Spinal cord (tissue), 9 donors: ENCODE measurements at regions not wholly inside any gene's neighbourhood (a gene's known extent, or its start where the extent isn't known, plus 50 kb on each side); places are given as distances from the start of the nearest gene placed in this dataset.

Experiments
- DNase-seq, 6 donors: peaks; one replicate each; pipeline versions ENCODE4 v3.0.0 to v3.0.0-alpha.2; 2013 to 2015; ENCODE audit warnings: low spot score in 6 of 6, low read depth in 4 of 6
- H3K27ac ChIP-seq: one replicate; pipeline ENCODE4 v1.5.1; 2013; ENCODE audit warnings: low read depth, low read length, control low read depth
- H3K27me3 ChIP-seq: one replicate; pipeline ENCODE4 v1.6.1; 2013; ENCODE audit warnings: low read length; ENCODE audit not compliant: control insufficient read depth, insufficient read depth
- H3K36me3 ChIP-seq: one replicate; pipeline ENCODE4 v1.6.1; 2013; ENCODE audit warnings: low read length; ENCODE audit not compliant: control insufficient read depth, insufficient read depth
- H3K4me1 ChIP-seq: one replicate; pipeline ENCODE4 v1.6.1; 2013; ENCODE audit warnings: low read length; ENCODE audit not compliant: control insufficient read depth, insufficient read depth
- H3K4me3 ChIP-seq: one replicate; pipeline ENCODE4 v1.5.1; 2013; ENCODE audit warnings: low read depth, low read length, control low read depth
- H3K9me3 ChIP-seq: one replicate; pipeline ENCODE4 v1.6.1; 2013; ENCODE audit warnings: low read length; ENCODE audit not compliant: control insufficient read depth, insufficient read depth
- WGBS: methylation state at CpG from one replicate; pipeline ENCODE4 v1.1.5; 2013; ENCODE audit warnings: missing lambda C conversion rate; ENCODE audit not compliant: insufficient coverage; 5-methylcytosine and 5-hydroxymethylcytosine counted together
- donor health status: healthy.

GRCh38 chr3:27885641-27886040 is 163.5 kb upstream of the EOMES start:
- H3K4me1 ChIP-seq = no peaks in the 10 kb centered on the region
- peak in 1 of 6 donors; percentile 12 for DNase-seq
- H3K4me3 ChIP-seq = no peak overlapping the region
- no peak overlapping the region for H3K27ac ChIP-seq
- no CpG with 5 or more reads among the region's 1 CpG for WGBS
- peaks cover 3% of the 10 kb centered on the region for H3K27me3 ChIP-seq
- H3K9me3 ChIP-seq = no peaks in the 10 kb centered on the region
- H3K36me3 ChIP-seq = no peaks in the 10 kb centered on the region

- 14% methylated on average over 1 of the region's 2 CpGs for WGBS
- H3K36me3 ChIP-seq = no peaks in the 10 kb centered on the region
- no peak overlapping the region for H3K27ac ChIP-seq
- H3K4me3 ChIP-seq = no peak overlapping the region
- H3K27me3 ChIP-seq = peaks cover 3% of the 10 kb centered on the region
- no peak for DNase-seq
- no peaks in the 10 kb centered on the region for H3K9me3 ChIP-seq
- no peaks in the 10 kb centered on the region for H3K4me1 ChIP-seq
Observed at GRCh38 chr3:27888562-27888961, 166.4 kb upstream of the EOMES start.

GRCh38 chr3:27889745-27890144 is 167.6 kb upstream of the EOMES start:
- no CpG with 5 or more reads among the region's 4 CpGs for WGBS
- no peaks in the 10 kb centered on the region for H3K4me1 ChIP-seq
- no peaks in the 10 kb centered on the region for H3K36me3 ChIP-seq

GRCh38 chr3:27900316-27900715 is 178.2 kb upstream of the EOMES start:
- H3K27ac ChIP-seq = no peak overlapping the region
- H3K9me3 ChIP-seq = no peaks in the 10 kb centered on the region
- WGBS = 82% methylated on average over 2 of the region's 2 CpGs
- no peak overlapping the region for H3K4me3 ChIP-seq
- no peaks in the 10 kb centered on the region for H3K4me1 ChIP-seq
- no peaks in the 10 kb centered on the region for H3K27me3 ChIP-seq
- no peak for DNase-seq
- H3K36me3 ChIP-seq = no peaks in the 10 kb centered on the region

More at GRCh38 chr3:27889745-27890144, 167.6 kb upstream of the EOMES start:
- Histone ChIP-seq H3K4me3 (no peak overlapping the region), H3K9me3 (no peaks in the 10 kb centered on the region), H3K27ac (no peak overlapping the region), H3K27me3 (peaks cover 3% of the 10 kb centered on the region)
- no peak for DNase-seq

- Histone ChIP-seq H3K36me3 (no peaks in the 10 kb centered on the region), H3K4me3 (no peak overlapping the region), H3K9me3 (no peaks in the 10 kb centered on the region), H3K4me1 (no peaks in the 10 kb centered on the region), H3K27ac (no peak overlapping the region), H3K27me3 (no peaks in the 10 kb centered on the region)
- DNase-seq = no peak
- no CpG with 5 or more reads among the region's 3 CpGs for WGBS
Observed at GRCh38 chr3:27903446-27903845, 181.3 kb upstream of the EOMES start.

GRCh38 chr3:27905625-27906024 is 183.5 kb upstream of the EOMES start:
- H3K27ac ChIP-seq = no peak overlapping the region
- H3K27me3 ChIP-seq = no peaks in the 10 kb centered on the region
- no peaks in the 10 kb centered on the region for H3K4me1 ChIP-seq
- no peak overlapping the region for H3K4me3 ChIP-seq
- H3K9me3 ChIP-seq = no peaks in the 10 kb centered on the region
- no peak for DNase-seq
- 71% methylated on average over 1 of the region's 2 CpGs for WGBS
- H3K36me3 ChIP-seq = no peaks in the 10 kb centered on the region

- no peaks in the 10 kb centered on the region for H3K9me3 ChIP-seq
- no peaks in the 10 kb centered on the region for H3K36me3 ChIP-seq
- H3K4me3 ChIP-seq = no peak overlapping the region
- no peak overlapping the region for H3K27ac ChIP-seq
- no peaks in the 10 kb centered on the region for H3K4me1 ChIP-seq
- no peaks in the 10 kb centered on the region for H3K27me3 ChIP-seq
- DNase-seq = no peak
Observed at GRCh38 chr3:27907148-27907547, 185.0 kb upstream of the EOMES start.

GRCh38 chr3:27907929-27908328 is 185.8 kb upstream of the EOMES start:
- H3K4me3 ChIP-seq = no peak overlapping the region
- no CpG with 5 or more reads among the region's 4 CpGs for WGBS
- no peak for DNase-seq

GRCh38 chr3:27910456-27910855 is 188.3 kb upstream of the EOMES start:
- DNase-seq = peak in 1 of 6 donors; percentile 2
- Histone ChIP-seq H3K36me3 (no peaks in the 10 kb centered on the region), H3K4me1 (no peaks in the 10 kb centered on the region), H3K9me3 (no peaks in the 10 kb centered on the region), H3K27me3 (no peaks in the 10 kb centered on the region), H3K4me3 (no peak overlapping the region), H3K27ac (no peak overlapping the region)
- WGBS = no CpG with 5 or more reads among the region's 4 CpGs

More at GRCh38 chr3:27907929-27908328, 185.8 kb upstream of the EOMES start:
- no peak overlapping the region for H3K27ac ChIP-seq
- H3K9me3 ChIP-seq = no peaks in the 10 kb centered on the region
- no peaks in the 10 kb centered on the region for H3K36me3 ChIP-seq
- no peaks in the 10 kb centered on the region for H3K4me1 ChIP-seq
- no peaks in the 10 kb centered on the region for H3K27me3 ChIP-seq

GRCh38 chr3:27914199-27914598 is 192.1 kb upstream of the EOMES start:
- Histone ChIP-seq H3K36me3 (no peaks in the 10 kb centered on the region), H3K9me3 (no peaks in the 10 kb centered on the region), H3K27me3 (no peaks in the 10 kb centered on the region), H3K4me3 (no peak overlapping the region), H3K4me1 (no peaks in the 10 kb centered on the region), H3K27ac (no peak overlapping the region)
- 92% methylated on average over 4 of the region's 6 CpGs for WGBS
- no peak for DNase-seq
